Testis (tissue), 2 donors: ENCODE measurements at regions not wholly inside any gene's neighbourhood (a gene's known extent, or its start where the extent isn't known, plus 50 kb on each side); places are given as distances from the start of the nearest gene placed in this dataset.

ENCODE experiments used
- POLR2A ChIP-seq: fragments of 450-650 bp; IDR thresholded peaks from one replicate; pipeline ENCODE4 v1.6.1; 2017; ENCODE audit warnings: antibody characterized with exemption, mild to moderate bottlenecking, moderate library complexity
- TF ChIP-seq, protein P1 (sequence below), 3 experiments: fragments of 450-650 bp in 2 of 3; fragments of 200-600 bp in 1 of 3; sonication (generic) in 1 of 3; IDR thresholded peaks; one replicate each; pipeline ENCODE4 v1.5.1; 2016 to 2019; ENCODE audit warnings: antibody characterized with exemption in 3 of 3, mild to moderate bottlenecking in 2 of 3, moderate library complexity in 1 of 3

GRCh38 chr2:153780241-153780640, 91.5 kb upstream of the GALNT13 start:
- TF ChIP-seq, protein P1, sequence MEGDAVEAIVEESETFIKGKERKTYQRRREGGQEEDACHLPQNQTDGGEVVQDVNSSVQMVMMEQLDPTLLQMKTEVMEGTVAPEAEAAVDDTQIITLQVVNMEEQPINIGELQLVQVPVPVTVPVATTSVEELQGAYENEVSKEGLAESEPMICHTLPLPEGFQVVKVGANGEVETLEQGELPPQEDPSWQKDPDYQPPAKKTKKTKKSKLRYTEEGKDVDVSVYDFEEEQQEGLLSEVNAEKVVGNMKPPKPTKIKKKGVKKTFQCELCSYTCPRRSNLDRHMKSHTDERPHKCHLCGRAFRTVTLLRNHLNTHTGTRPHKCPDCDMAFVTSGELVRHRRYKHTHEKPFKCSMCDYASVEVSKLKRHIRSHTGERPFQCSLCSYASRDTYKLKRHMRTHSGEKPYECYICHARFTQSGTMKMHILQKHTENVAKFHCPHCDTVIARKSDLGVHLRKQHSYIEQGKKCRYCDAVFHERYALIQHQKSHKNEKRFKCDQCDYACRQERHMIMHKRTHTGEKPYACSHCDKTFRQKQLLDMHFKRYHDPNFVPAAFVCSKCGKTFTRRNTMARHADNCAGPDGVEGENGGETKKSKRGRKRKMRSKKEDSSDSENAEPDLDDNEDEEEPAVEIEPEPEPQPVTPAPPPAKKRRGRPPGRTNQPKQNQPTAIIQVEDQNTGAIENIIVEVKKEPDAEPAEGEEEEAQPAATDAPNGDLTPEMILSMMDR (IDR thresholded peaks at IDR 0.05) = no peak
- TF ChIP-seq POLR2A = no peak
